HG02588 (cell line): ENCODE measurements at regions not wholly inside any gene's neighbourhood (a gene's known extent, or its start where the extent isn't known, plus 50 kb on each side); places are given as distances from the start of the nearest gene placed in this dataset.
"Not testable (repeated sequence)": the region's sequence is repeated elsewhere in the genome, so short reads cannot be mapped to it uniquely, and the experiment has no call there.

Experiments used
- ATAC-seq: cut with Tn5 transposase; IDR thresholded peaks from one replicate; pipeline ENCODE4 v1.9.1; 2021; ENCODE audit warnings: mild to moderate bottlenecking, moderate library complexity; ENCODE audit not compliant: unreplicated experiment

DNA sequence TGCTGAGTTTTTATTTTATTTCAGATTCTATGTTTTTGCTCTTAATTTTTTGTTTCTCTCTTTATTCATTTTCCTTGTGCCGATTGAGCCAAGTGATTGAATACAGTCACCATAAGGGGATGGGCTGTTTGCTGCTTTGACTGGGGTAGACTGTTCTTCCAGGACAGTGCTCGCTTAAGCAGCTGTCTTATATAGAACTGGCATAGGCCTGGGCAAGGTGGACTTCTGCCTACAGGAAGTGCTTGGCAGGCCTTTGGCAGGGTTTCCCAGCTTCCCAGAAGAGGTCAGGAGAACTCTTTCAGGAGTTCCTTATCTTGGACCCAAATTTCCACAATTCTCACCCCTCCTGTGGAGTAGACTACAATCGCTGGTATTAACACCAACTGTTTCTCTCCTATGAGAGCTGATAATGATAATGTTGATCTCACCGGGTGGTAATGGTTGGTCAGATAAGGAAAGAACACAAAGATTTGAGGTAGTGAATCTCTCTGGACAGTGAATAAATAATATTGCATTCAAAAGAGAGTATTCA lies 207.5 kb upstream of the ST6GAL2 start:
- ATAC-seq, result no peak

DNA sequence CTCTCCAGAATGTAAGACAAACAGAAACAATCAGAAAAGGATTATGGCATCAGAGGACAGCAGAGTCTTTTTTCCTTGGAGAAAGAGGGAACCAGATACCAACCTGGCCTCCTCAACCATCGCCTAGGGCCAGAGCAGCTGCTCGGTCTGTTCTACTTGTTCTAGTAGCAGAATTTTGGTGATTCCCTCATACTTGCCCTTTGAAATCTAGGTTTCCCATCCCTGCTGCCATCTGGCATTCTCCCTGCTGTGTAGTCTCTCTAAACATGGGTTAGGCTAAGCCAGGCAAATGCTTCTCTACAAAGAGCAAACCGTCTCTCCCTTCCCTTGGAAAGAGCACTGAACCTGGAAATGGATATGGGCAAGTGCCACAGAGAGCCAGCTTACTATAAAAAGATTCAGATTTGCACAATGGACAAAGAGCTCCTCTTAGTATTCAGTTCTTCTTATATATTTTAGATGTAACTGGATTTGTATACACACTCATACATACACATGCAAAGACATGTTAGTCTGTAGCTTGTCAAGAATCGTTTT lies 208.6 kb upstream of the ST6GAL2 start:
- no peak for ATAC-seq

DNA sequence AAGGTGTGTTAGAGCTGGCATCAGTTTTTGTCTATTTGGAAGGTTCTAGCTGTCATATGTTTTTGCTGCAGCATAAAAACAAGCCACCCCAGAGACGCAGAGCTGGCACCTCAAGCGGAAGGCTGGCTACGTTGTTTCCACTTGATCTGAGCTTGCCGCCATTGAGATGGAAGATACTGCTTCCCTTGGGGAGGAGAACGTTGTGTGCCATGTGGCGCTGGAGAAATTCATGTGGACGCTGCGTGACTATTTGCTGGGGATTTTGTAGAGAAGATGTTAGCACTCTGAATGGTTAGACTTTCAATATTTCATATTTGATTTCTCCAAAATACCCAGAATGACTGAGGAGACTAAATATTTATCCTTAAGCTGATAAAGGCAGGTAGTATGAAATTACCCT lies 216.2 kb upstream of the ST6GAL2 start:
- ATAC-seq, result no peak

DNA sequence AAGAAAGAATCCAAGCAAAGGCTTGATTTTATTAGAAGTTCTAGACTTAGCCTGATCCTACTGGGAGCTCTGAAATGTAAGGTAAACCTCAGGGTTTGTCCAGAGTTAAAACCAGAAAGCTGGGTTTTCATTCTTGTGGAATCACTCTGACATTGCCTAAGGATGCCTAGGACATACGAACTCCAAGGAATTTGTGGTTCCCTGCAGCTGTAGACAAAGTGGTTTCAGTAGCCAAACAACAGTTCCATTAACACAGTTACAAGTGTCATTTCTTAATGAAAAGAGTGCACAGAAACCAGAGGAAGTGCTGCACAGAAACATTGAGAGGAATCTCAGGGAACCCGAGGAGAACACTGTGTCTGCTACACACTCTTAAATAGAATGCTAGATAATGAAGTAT lies 221.4 kb upstream of the ST6GAL2 start:
- ATAC-seq, result no peak

DNA sequence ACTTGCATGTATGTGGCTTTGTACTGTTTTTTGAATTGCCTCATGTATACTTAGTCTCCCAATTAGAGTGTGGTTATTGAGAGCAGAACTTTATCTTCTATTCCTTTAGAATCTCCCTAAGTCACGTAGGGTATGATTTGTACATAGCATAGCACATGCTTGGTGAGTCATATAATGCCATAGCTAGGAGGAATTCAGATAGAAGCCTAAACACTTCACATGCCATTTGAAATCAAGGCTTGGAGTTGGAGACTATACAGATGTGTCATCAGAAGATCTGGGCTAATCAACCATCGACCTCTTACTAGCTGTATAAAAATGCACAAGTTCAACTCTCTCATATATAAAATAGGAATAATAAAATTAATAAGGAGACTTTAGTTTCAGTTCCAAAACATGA lies 222.6 kb upstream of the ST6GAL2 start:
- no peak for ATAC-seq

DNA sequence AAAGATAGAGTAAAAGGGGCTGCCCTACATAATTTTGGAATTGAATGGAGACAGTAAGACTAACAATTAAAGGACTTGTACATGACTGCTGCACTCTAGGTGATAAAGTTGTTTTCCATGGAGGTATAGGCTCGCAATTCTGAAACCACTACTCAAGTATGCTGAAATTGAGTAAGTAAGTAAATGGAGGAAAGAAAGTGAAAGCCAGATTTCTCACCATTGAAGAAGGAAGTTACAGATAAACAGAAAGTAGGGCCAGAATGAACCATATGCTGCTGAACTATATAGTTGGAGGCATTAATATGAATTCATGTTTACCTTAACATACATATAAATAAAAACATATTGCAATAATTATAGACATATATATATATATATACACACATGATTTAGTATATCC lies 225.7 kb upstream of the ST6GAL2 start:
- no peak for ATAC-seq

DNA sequence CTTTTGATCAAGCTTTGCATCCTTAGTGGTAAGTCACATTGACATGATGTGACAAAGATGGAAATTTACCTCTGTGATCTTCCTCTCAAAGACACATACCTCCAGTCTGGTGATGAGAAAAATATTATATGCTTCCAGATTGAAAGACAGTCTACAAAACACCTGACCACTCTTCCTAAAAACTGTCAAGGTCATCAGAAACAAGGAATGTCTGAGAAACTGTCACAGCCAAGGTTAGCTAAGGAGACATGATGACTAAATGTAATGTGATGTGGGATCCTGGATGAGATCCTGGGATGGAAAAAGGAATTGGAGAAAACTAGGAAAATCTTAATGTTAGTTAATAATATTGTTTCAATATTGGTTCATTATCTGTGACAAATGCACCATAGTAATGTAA lies 226.6 kb upstream of the ST6GAL2 start:
- no peak for ATAC-seq

DNA sequence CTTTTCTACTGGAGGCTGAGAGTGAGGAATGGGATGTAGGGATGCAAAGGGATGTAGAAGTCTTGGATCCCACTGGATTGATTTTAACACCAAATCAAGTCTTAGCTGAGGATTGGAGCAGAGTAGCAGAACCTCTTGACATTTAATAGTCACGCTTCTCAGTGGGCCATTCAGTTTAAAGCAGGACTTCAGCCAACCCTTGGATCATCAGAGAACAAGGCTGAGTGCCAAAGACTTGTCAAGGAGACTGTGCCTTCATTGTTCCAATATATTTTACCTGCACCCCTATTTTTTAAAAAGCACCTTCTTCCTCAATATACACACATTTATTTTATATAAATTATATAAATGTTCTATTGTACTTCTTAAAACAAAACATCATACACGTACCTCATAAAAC lies 242.4 kb upstream of the ST6GAL2 start:
- no peak for ATAC-seq

DNA sequence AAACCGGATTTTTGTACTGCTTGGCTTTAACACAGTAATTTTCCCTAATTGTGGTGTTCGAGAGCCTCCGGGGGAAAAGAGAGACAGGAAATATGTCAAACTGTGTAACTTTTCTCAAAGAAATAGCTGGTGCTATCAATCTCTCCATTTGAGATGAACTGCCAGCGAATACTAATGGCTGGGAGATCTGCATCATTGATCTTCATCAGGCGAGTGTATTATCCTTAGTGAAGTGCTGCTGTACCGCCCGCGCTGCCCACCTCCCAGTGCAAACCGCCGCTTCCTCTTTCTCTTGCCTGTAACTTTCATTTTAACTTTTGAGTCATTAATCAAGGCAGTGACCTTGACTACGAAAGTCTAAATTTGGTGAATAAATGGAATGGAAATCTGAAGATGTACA lies 246.1 kb upstream of the ST6GAL2 start:
- peak; percentile 74 for ATAC-seq

DNA sequence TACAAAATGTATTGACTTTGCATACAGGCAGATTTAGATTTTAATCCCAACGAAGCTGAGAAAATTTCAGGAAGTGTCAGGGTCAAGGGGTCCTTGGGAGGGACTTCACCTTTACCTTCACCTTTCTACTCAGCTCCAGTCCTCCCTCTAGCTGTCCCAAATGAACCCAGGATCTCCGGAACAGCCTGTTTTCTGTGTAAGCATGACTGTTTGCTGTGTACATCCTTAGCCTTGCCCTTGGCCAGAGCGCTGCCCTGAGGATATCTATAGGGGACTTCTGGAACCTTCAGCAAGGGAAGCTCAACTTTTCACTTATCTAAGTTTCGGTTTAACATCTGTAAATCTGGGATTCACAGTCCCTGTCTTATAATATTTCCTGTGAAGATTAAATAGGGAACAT lies 246.8 kb upstream of the ST6GAL2 start:
- ATAC-seq, result no peak

DNA sequence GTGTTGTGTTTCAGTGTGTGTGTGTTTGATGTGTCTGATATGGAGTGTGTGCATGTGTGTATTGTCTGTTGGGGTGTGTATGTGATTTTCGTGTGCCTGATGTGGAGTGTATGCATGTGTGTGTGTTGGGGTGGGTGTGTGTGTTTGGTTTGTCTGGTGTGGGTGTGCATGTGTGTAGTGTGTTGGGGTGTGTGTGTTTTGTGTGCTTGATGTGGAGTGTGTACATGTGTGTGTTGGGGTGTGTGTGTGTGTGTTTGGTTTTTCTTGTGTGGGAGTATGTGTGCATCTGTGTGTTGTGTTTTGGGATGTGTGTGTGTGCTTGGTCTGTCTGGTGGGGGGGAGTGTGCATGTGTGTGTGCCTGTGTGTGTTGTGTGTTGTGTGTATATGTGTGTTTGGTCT lies 247.4 kb upstream of the ST6GAL2 start:
- no peak for ATAC-seq

DNA sequence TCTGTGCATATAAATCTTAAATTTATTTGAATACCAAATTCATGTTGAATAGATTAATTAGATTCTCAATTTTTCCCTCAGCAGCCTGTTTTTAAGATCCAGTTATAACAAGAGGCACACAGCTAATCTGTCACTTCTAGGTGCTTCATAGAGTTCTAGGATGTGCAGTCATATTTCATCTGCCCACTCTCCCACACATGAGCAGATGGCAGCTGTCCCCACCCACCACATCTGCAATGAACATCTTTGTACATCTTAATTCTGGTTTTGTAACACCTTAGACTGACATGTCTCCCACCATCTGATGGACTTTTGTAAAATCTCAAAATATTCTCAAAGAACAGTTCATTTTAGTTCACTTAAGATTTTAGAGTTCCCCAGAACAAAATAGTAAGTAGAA lies 250.8 kb upstream of the ST6GAL2 start:
- no peak for ATAC-seq

DNA sequence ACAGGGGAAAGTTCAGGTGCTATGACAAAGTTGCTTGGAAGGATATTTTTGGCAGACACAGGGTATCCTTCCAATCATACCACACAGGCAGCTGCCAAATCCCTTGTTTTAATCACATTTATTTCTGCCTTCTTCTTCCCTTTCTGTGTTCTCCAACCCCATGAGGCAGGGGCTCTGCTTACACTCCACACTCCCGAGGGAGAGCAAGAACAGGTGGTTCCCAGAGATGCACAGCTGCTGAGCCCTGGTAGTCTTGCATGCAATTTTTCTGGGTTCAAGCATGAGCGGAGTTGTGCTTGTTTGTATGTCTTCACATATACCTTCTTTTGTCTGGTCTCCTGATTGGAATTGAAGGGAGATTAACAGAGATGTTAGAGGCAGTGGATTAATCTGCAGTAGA lies 251.7 kb upstream of the ST6GAL2 start:
- ATAC-seq, result no peak

DNA sequence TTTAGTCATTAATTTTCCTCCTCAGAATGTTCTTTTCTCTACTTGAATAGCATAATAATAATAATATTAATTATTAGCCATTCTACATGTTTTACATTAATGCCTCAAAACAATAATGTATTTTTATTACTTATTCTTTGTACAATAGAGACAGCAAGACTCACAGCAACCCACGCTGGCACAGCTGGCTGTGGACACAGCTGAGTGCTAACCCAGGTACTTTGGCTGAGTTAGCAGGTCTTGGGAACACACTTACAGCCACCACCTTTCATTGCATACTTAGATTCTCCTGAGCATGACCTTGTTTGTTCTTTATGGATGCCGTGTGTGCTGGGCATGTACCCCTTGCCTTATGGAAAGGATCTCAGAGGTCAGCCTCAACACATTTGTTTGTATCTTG lies 260.2 kb upstream of the ST6GAL2 start:
- no peak for ATAC-seq

DNA sequence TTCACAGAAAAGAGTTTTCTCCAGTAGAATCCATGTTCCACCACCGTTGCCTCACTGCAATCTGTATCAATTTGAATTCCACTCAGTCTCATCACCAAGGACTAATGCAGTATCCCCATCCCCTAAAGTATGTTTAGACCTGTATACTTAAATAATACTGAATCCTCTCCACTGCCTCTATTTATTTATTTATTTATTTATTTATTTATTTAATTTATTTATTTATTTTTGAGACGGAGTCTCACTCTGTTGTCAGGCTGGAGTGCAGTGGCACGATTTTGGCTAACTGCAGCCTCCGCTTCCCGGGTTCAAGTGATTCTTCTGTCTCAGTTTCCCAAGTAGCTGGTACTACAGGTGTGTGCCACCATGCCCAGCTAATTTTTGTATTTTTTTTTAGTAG lies 260.7 kb upstream of the ST6GAL2 start:
- not testable (repeated sequence) for ATAC-seq

DNA sequence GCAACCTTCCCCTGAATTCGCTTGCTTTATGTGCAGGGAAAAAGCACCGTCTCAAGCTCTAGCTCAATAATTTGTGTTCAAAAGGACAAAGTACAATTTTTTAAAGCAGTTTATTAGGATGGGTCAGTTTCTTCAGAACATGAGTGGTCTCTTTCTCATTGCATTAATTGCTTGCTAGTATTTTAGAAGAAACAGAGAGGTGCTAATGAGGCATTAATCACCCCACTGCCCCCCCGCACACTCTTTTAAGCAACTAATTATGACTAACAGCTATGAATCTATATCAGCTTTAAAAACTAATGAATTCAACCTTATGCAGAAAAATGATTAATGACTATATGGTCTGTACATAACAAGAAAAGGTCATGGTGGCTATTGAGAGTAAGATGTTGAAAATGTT lies 262.1 kb upstream of the ST6GAL2 start:
- ATAC-seq, result no peak

DNA sequence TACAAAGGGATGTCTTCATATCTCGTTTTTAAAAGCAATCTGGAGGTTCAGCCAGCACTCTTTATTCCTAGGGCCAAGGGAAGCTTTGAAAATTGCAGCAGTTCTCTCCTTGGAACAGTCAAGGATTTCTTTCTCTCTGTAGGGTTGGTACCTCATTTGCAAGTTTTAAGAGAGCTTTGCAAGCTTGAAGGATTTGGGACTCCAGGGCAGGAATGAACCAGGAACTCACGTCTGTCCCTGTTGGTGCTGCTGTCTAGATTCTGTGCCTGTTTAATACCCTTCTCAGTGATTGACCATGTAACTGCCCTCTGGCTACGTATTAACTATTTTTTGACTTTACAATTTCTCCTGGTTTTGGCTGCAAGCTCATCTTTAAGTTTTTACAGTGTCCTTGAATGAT lies 262.5 kb upstream of the ST6GAL2 start:
- ATAC-seq, result no peak

DNA sequence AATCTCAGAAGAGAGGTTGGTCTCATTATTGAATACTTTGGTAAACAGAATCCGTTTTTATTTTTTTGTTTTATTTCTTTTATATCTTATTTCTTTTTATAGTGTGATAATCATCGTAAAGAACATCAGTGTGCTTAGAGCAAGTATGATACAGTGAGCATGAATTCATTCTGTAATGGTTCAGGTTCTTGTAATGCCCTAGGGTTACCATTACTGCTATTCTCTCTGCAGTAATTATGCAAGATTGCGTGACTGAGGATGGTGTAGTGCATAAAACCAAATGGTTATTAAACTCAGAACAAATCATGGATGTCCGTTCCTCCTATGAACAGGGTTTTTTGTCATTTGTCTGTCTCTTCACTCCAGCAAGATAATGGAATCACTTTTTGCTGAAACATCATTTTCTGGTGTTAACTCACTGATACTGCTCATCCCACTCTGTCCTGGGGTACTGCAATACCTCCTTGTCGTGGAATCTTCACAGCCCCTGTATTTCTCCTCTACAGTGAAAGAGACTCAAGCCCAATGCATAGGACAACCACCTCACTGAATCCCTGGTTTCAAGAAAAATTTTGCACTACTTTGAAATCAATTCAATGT lies 274.8 kb upstream of the ST6GAL2 start:
- ATAC-seq, result no peak

DNA sequence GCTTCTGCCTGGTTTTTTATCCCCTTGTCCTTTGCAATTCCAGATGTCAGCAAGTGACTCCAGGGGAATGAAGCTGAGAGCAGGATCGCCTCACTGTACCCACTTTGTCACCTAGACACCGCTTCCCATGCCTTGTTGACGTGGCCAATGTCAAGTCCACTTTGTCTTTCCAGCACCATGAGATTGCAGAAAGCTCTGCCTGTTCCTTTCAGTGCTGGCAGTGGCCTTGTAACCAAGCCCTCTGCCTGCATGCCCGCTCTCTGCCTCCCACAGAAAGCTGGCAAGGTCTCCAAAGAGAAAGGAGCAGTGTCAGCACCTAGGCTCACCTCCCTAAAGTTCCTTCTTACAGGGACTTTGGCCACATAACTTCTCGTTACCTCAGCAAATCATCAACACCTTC lies 282.2 kb upstream of the ST6GAL2 start:
- no peak for ATAC-seq

DNA sequence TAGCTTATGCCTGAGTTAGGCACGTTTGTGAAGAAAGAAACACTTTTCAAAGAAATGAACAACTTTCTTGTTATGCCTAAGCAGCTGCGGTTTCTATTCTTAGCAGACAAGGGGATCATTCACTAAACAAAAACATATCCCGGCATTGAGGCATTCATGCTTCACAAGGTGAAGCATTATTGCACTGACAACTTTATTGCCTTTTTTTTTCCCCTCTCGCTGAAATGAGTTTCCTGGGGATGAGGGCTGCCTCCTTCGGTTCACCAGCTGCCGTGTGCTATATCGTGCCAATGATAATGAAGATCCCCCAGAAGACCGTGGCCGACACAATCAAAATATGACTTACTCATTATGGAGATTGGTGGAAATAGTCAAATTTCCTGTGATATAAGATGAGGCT lies 288.2 kb upstream of the ST6GAL2 start:
- no peak for ATAC-seq

DNA sequence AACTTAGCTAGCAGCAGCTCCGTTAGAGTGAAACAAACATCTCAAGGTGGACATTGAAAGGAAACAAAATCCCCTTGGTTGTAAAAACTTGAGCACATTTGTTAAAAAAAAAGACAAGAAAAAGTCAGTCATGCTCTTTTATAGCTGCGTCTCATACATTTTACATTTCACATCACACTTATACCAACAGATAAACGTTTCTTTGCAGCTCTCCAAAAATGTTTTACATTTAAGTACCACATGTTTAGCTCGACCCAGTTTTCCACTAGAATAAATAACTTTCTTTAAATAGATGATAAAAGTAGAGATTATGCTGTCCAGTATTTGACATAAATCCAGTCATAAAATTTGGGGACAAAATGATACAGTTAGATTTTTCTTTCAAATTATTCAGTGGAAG lies 297.0 kb upstream of the ST6GAL2 start:
- ATAC-seq, result no peak

DNA sequence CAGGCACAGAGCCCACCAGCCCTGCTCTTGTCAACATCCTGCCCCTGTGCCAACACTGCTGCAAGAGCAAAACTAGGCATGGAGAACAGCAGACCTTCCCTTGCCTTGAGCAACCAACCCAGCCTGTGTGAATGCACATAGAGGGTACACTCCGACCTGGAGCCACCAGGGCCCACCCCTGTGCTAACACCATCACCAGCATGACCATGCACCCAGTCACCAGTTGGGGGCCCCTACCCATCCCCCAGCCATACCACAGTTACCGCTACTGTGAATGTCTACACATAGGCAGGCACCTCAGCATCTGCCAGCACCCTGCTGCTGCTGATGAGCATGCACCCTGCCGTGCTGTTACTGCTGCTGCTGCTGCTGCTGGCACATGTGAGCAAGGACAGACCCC lies 301.9 kb upstream of the ST6GAL2 start:
- no peak for ATAC-seq

DNA sequence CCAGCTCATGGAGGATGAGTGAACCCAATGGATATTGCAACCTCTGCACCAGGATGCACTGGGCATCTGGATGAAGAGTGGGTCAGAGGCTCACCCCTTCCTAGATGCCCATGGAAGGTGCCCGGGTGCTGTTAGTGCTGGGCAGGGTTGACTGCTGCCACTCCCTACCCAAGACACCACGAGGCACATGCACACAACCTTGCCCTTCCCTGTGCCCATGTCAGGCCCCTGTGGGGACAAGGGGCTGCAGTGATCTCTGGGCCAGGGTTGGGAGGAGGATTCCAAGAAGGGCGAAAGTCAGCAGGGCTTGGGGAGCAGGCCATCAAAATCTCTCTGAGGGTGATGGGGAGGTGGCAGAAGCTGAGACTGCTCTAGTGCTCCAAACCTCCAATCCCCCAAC lies 309.7 kb upstream of the ST6GAL2 start:
- no peak for ATAC-seq
